Esophagus muscularis mucosa (tissue), 4 donors: ENCODE measurements at regions not wholly inside any gene's neighbourhood (a gene's known extent, or its start where the extent isn't known, plus 50 kb on each side); places are given as distances from the start of the nearest gene placed in this dataset.

Experiments
- DNase-seq: peaks from one replicate; pipeline ENCODE4 v3.0.0-alpha.2; 2017; ENCODE audit errors: extremely low spot score
- H3K27ac ChIP-seq, 4 donors: fragments of 200-600 bp; sonication (generic); replicated peaks in 1 of 4; 1 replicate in 3 of 4; 2 replicates in 1 of 4; pipeline ENCODE4 v1.5.1; 2016 to 2019; ENCODE audit warnings: mild to moderate bottlenecking in 1 of 4
- H3K27me3 ChIP-seq, 4 donors: fragments of 200-600 bp; sonication (generic); one replicate each; pipeline versions ENCODE4 v1.5.1 to v1.6.0; 2016 to 2019
- H3K36me3 ChIP-seq, 4 donors: fragments of 200-600 bp; sonication (generic); one replicate each; pipeline ENCODE4 v1.5.1; 2016 to 2019
- H3K4me1 ChIP-seq, 4 donors: fragments of 200-600 bp; sonication (generic); one replicate each; pipeline ENCODE4 v1.5.1; 2016 to 2019
- H3K4me3 ChIP-seq, 4 donors: fragments of 200-600 bp; sonication (generic); 1 replicate in 2 of 4; 2 replicates in 2 of 4; pipeline ENCODE4 v1.5.1; 2016 to 2019; ENCODE audit warnings: mild to moderate bottlenecking in 4 of 4, moderate library complexity in 1 of 4
- H3K9me3 ChIP-seq, 4 donors: fragments of 200-600 bp; sonication (generic); 1 replicate in 3 of 4; 2 replicates in 1 of 4; pipeline ENCODE4 v1.5.1; 2016 to 2019
- CTCF ChIP-seq, 3 experiments: fragments of 200-600 bp in 2 of 3; fragments of 450-650 bp in 1 of 3; sonication (generic) in 2 of 3; IDR thresholded peaks; one replicate each; pipeline ENCODE4 v1.5.1; 2017 to 2019; ENCODE audit warnings: antibody characterized with exemption in 3 of 3, mild to moderate bottlenecking in 2 of 3, moderate library complexity in 1 of 3
- EP300 ChIP-seq: sonication (generic); formaldehyde crosslinking; IDR thresholded peaks from one replicate; pipeline ENCODE4 v1.6.1; 2017; ENCODE audit warnings: antibody characterized with exemption
- POLR2A ChIP-seq: fragments of 450-650 bp; IDR thresholded peaks from one replicate; pipeline ENCODE4 v1.6.1; 2017; ENCODE audit warnings: antibody characterized with exemption, moderate library complexity, mild to moderate bottlenecking, low read depth
- POLR2AphosphoS5 ChIP-seq, 2 donors: sonication (generic); formaldehyde crosslinking; IDR thresholded peaks; one replicate each; pipeline ENCODE4 v1.6.1; 2017; ENCODE audit warnings: antibody characterized with exemption in 2 of 2
- WGBS: methylation state at CpG from one replicate; pipeline ENCODE4 v1.1.5; 2018; 5-methylcytosine and 5-hydroxymethylcytosine counted together
- intact Hi-C: fragments of 100-400 bp; cut with DNase I; formaldehyde crosslinking; loops from one replicate; pipeline ENCODE4 v1.15.1; 2023

- peaks cover 0 to 54% (median 0%) of the 10 kb centered on the region in 4 donors for H3K27me3 ChIP-seq
- WGBS, result 64% methylated on average over 2 of the region's 2 CpGs
- intact Hi-C loops, result no loop called here
Observed at GRCh38 chr22:22384668-22385244, 123.8 kb downstream of the ZNF280B start.

GRCh38 chr22:22386602-22387385 lies 121.7 kb downstream of the ZNF280B start:
- Histone ChIP-seq H3K27me3 (peaks cover 0 to 57% (median 0%) of the 10 kb centered on the region in 4 donors), H3K36me3 (no peaks in the 10 kb centered on the region), H3K4me1 (no peaks in the 10 kb centered on the region), H3K4me3 (no peak overlapping the region), H3K27ac (no peak overlapping the region), H3K9me3 (peaks cover 0 to under 1% (median 0%) of the 10 kb centered on the region in 4 donors)
- TF ChIP-seq POLR2AphosphoS5 (IDR thresholded peaks at IDR 0.05) (no peak), EP300 (no peak), POLR2A (no peak), CTCF (IDR thresholded peaks at IDR 0.05) (no peak)
- 56% methylated on average over 10 of the region's 10 CpGs for WGBS
- intact Hi-C loops, result no loop called here
- peak; percentile 70 for DNase-seq

More at GRCh38 chr22:22384668-22385244, 123.8 kb downstream of the ZNF280B start:
- H3K4me1 ChIP-seq, result no peaks in the 10 kb centered on the region
- H3K27ac ChIP-seq, result no peak overlapping the region
- no peak overlapping the region for H3K4me3 ChIP-seq
- peak; percentile 57 for DNase-seq
- no peaks in the 10 kb centered on the region for H3K36me3 ChIP-seq
- TF ChIP-seq POLR2AphosphoS5 (IDR thresholded peaks at IDR 0.05), result no peak
- TF ChIP-seq CTCF (IDR thresholded peaks at IDR 0.05), result no peak
- no peak for TF ChIP-seq EP300
- no peak for TF ChIP-seq POLR2A
- no peaks in the 10 kb centered on the region for H3K9me3 ChIP-seq

- intact Hi-C loops, result no loop called here
- Histone ChIP-seq H3K27ac (no peak overlapping the region), H3K9me3 (peaks cover 0 to 6% (median under 1%) of the 10 kb centered on the region in 4 donors), H3K27me3 (peaks cover 0 to 61% (median 0%) of the 10 kb centered on the region in 4 donors), H3K4me3 (no peak overlapping the region), H3K4me1 (no peaks in the 10 kb centered on the region), H3K36me3 (no peaks in the 10 kb centered on the region)
- DNase-seq, result no peak
- no peak for TF ChIP-seq CTCF (IDR thresholded peaks at IDR 0.05)
- no peak for TF ChIP-seq POLR2AphosphoS5 (IDR thresholded peaks at IDR 0.05)
- no peak for TF ChIP-seq EP300
- no peak for TF ChIP-seq POLR2A
- WGBS, result 70% methylated on average over 1 of the region's 1 CpG
Observed at GRCh38 chr22:22387386-22387736, 121.2 kb downstream of the ZNF280B start.

GRCh38 chr22:22388090-22388489 lies 120.5 kb downstream of the ZNF280B start:
- Histone ChIP-seq H3K36me3 (no peaks in the 10 kb centered on the region), H3K27ac (no peak overlapping the region), H3K4me1 (no peaks in the 10 kb centered on the region), H3K4me3 (no peak overlapping the region), H3K9me3 (peaks cover 0 to 12% (median 5%) of the 10 kb centered on the region in 4 donors), H3K27me3 (peaks cover 0 to 61% (median 0%) of the 10 kb centered on the region in 4 donors)
- intact Hi-C loops, result no loop called here
- WGBS, result 73% methylated on average over 4 of the region's 5 CpGs
- DNase-seq, result no peak
- TF ChIP-seq EP300 (no peak), POLR2AphosphoS5 (IDR thresholded peaks at IDR 0.05) (no peak), POLR2A (no peak), CTCF (IDR thresholded peaks at IDR 0.05) (no peak)
